H1 (cell line): ENCODE measurements at regions not wholly inside any gene's neighbourhood (a gene's known extent, or its start where the extent isn't known, plus 50 kb on each side); places are given as distances from the start of the nearest gene placed in this dataset.

Experiments used
- CTCF ChIA-PET: fragments of 300-600 bp; sonication (Branson Sonifier 250); formaldehyde crosslinking; loops from one replicate; lab custom pipeline; 2021; ENCODE audit not compliant: partially characterized antibody; lab: Charles Lee
- POLR2A ChIA-PET: fragments of 300-600 bp; sonication (Branson Sonifier 250); formaldehyde crosslinking; loops from one replicate; lab custom pipeline; 2021; ENCODE audit warnings: inconsistent platforms; ENCODE audit not compliant: partially characterized antibody; lab: Charles Lee
- DNase-seq, 2 experiments: peaks; one replicate each; pipeline versions ENCODE4 v3.0.0 to v3.0.0-alpha.2; 2010 to 2022; ENCODE audit warnings: low spot score in 2 of 2, low read depth in 1 of 2, mixed read lengths in 1 of 2
- FAIRE-seq: peaks from 2 replicates; lab custom pipeline; 2011; peaks lifted over from hg19 to GRCh38; lab: Jason Lieb, UNC
- H2AFZ ChIP-seq: 2 replicates; pipeline ENCODE4 v1.8.1; 2012; ENCODE audit warnings: low read length, inconsistent platforms
- H2AK5ac ChIP-seq: 2 replicates; pipeline ENCODE4 v1.6.1; 2013; ENCODE audit warnings: low read depth, low read length
- H2BK120ac ChIP-seq: replicated peaks from 2 replicates; pipeline ENCODE3; 2013; ENCODE audit warnings: low read depth, low read length, inconsistent platforms
- H2BK12ac ChIP-seq: 2 replicates; pipeline ENCODE4 v1.6.1; 2013; ENCODE audit warnings: low read depth, low read length
- H2BK15ac ChIP-seq: 2 replicates; pipeline ENCODE4 v1.6.1; 2013; ENCODE audit warnings: low read length
- H2BK20ac ChIP-seq: 2 replicates; pipeline ENCODE4 v1.6.1; 2013; ENCODE audit warnings: low read length
- H2BK5ac ChIP-seq: 2 replicates; pipeline ENCODE4 v1.6.1; 2013; ENCODE audit warnings: low read depth, low read length
- H3K14ac ChIP-seq: 2 replicates; pipeline ENCODE4 v1.6.1; 2013; ENCODE audit warnings: inconsistent platforms; ENCODE audit not compliant: insufficient read length
- H3K18ac ChIP-seq: 2 replicates; pipeline ENCODE4 v1.6.1; 2013; ENCODE audit warnings: low read length; ENCODE audit errors: extremely low read depth
- H3K23ac ChIP-seq: 2 replicates; pipeline ENCODE4 v1.6.1; 2013; ENCODE audit warnings: inconsistent platforms; ENCODE audit not compliant: insufficient read length
- H3K23me2 ChIP-seq: 2 replicates; pipeline ENCODE4 v1.6.1; 2013; ENCODE audit warnings: low read depth, low read length
- H3K27ac ChIP-seq: 2 replicates; pipeline ENCODE4 v1.6.1; 2011; ENCODE audit warnings: low read depth, low read length, inconsistent platforms
- H3K27me3 ChIP-seq, 4 experiments: replicated peaks in 1 of 4; 1 replicate in 1 of 4; 2 replicates in 3 of 4; pipeline versions ENCODE4 v1.6.1 to v1.8.1; 2011 to 2013; ENCODE audit warnings: low read length in 3 of 4, mild to moderate bottlenecking in 3 of 4, inconsistent platforms in 2 of 4, mixed read lengths in 2 of 4, moderate library complexity in 1 of 4; ENCODE audit not compliant: control insufficient read depth in 3 of 4, insufficient read depth in 3 of 4; ENCODE audit errors: extremely low read depth in 1 of 4
- H3K36me3 ChIP-seq, 4 experiments: 2 replicates each; pipeline versions ENCODE4 v1.6.1 to v1.8.1; 2011 to 2013; ENCODE audit warnings: mild to moderate bottlenecking in 4 of 4, low read length in 3 of 4, moderate library complexity in 2 of 4, control low read depth in 1 of 4, inconsistent platforms in 1 of 4; ENCODE audit not compliant: insufficient read depth in 4 of 4, control insufficient read depth in 2 of 4
- H3K4ac ChIP-seq: replicated peaks from 2 replicates; pipeline ENCODE3; 2013; ENCODE audit warnings: low read length, low read depth, mixed read lengths, inconsistent platforms; ENCODE audit not compliant: insufficient read length
- H3K4me1 ChIP-seq, 4 experiments: replicated peaks in 1 of 4; 1 replicate in 1 of 4; 2 replicates in 3 of 4; pipeline versions ENCODE4 v1.6.1 to v1.8.1; 2011 to 2013; ENCODE audit warnings: low read length in 3 of 4, inconsistent platforms in 2 of 4, mixed read lengths in 1 of 4; ENCODE audit not compliant: insufficient read depth in 4 of 4, control insufficient read depth in 3 of 4
- H3K4me2 ChIP-seq, 2 experiments: 2 replicates each; pipeline versions ENCODE4 v1.6.1 to v1.8.1; 2011 to 2013; ENCODE audit warnings: low read depth in 2 of 2, low read length in 2 of 2, control low read depth in 1 of 2, inconsistent platforms in 1 of 2, mild to moderate bottlenecking in 1 of 2; ENCODE audit not compliant: insufficient read depth in 1 of 2
- H3K4me3 ChIP-seq, 4 experiments: fragments of 200-600, 300-600 bp in 1 of 4; sonication (generic), shearing (Covaris generic), sonication (Bioruptor Twin) in 1 of 4; 2 replicates each; pipeline versions ENCODE4 v1.5.1 to v1.8.1; 2011 to 2016; ENCODE audit warnings: low read length in 4 of 4, low read depth in 3 of 4, control low read depth in 2 of 4, inconsistent platforms in 2 of 4, mild to moderate bottlenecking in 2 of 4, mixed read lengths in 1 of 4, moderate library complexity in 1 of 4; ENCODE audit not compliant: insufficient read depth in 2 of 4; ENCODE audit errors: extremely low read depth in 1 of 4
- H3K56ac ChIP-seq: replicated peaks from 2 replicates; pipeline ENCODE3; 2013; ENCODE audit warnings: low read depth, mild to moderate bottlenecking, mixed read lengths, low read length, inconsistent platforms; ENCODE audit not compliant: insufficient read length
- H3K79me1 ChIP-seq: 2 replicates; pipeline ENCODE4 v1.6.1; 2013; ENCODE audit warnings: low read depth, low read length, control low read depth
- H3K79me2 ChIP-seq, 2 experiments: 2 replicates each; pipeline versions ENCODE4 v1.6.1 to v1.8.1; 2012 to 2013; ENCODE audit warnings: low read length in 2 of 2, mild to moderate bottlenecking in 2 of 2, inconsistent platforms in 1 of 2; ENCODE audit not compliant: insufficient read depth in 2 of 2, control insufficient read depth in 1 of 2
- H3K9ac ChIP-seq, 4 experiments: replicated peaks in 1 of 4; 1 replicate in 1 of 4; 2 replicates in 3 of 4; pipeline versions ENCODE4 v1.6.1 to v1.8.1; 2011 to 2013; ENCODE audit warnings: low read depth in 3 of 4, low read length in 3 of 4, control low read depth in 2 of 4, mild to moderate bottlenecking in 2 of 4, moderate library complexity in 2 of 4, inconsistent platforms in 1 of 4; ENCODE audit errors: extremely low read depth in 1 of 4
- H3K9me3 ChIP-seq, 2 experiments: 2 replicates each; pipeline versions ENCODE4 v1.6.1 to v1.8.1; 2012 to 2013; ENCODE audit warnings: mild to moderate bottlenecking in 2 of 2, moderate library complexity in 2 of 2, control low read depth in 1 of 2, inconsistent platforms in 1 of 2, low read depth in 1 of 2, low read length in 1 of 2, mixed read lengths in 1 of 2; ENCODE audit not compliant: insufficient read depth in 2 of 2
- H4K20me1 ChIP-seq, 2 experiments: replicated peaks in 1 of 2; 2 replicates each; pipeline versions ENCODE3 to v1.8.1; 2011 to 2013; ENCODE audit warnings: inconsistent platforms in 2 of 2, low read length in 2 of 2, mild to moderate bottlenecking in 1 of 2; ENCODE audit not compliant: insufficient read depth in 2 of 2, control insufficient read depth in 1 of 2
- H4K5ac ChIP-seq: 2 replicates; pipeline ENCODE4 v1.6.1; 2013; ENCODE audit warnings: low read length, low read depth, mixed read lengths, inconsistent platforms; ENCODE audit not compliant: insufficient read length
- H4K8ac ChIP-seq: 2 replicates; pipeline ENCODE4 v1.8.0; 2013; ENCODE audit warnings: mild to moderate bottlenecking, moderate library complexity, low read length, inconsistent platforms; ENCODE audit not compliant: insufficient read depth; ENCODE audit errors: extremely low read depth
- H4K91ac ChIP-seq: replicated peaks from 2 replicates; pipeline ENCODE3; 2013; ENCODE audit warnings: low read length, mixed read lengths, inconsistent platforms; ENCODE audit not compliant: insufficient read length
- BRCA1 ChIP-seq: IDR thresholded peaks from 2 replicates; pipeline ENCODE4 v1.6.1; 2012; ENCODE audit warnings: low read depth, low read length, improper control_type of control experiment
- POLR2AphosphoS5 ChIP-seq: IDR thresholded peaks from 2 replicates; pipeline ENCODE4 v1.6.1; 2011; ENCODE audit warnings: low read depth, low read length
- ZNF274 ChIP-seq: IDR thresholded peaks from 2 replicates; pipeline ENCODE4 v1.7.0; 2012; ENCODE audit warnings: low read length, borderline replicate concordance; ENCODE audit errors: extremely low read depth
- WGBS, 2 experiments: shearing (Covaris generic) in 1 of 2; methylation state at CpG; one replicate each; pipeline versions ENCODE4 v1.1.6 to v1.1.7; 2013 to 2015; ENCODE audit warnings: low lambda C conversion rate in 2 of 2, mixed read lengths in 2 of 2, inconsistent platforms in 1 of 2, low coverage in 1 of 2, missing lambda C conversion rate in 1 of 2; ENCODE audit not compliant: insufficient replicate concordance in 2 of 2, insufficient coverage in 1 of 2, insufficient read length in 1 of 2; ENCODE audit errors: extremely low coverage in 1 of 2, missing lambda C conversion rate in 1 of 2; 5-methylcytosine and 5-hydroxymethylcytosine counted together

DNA sequence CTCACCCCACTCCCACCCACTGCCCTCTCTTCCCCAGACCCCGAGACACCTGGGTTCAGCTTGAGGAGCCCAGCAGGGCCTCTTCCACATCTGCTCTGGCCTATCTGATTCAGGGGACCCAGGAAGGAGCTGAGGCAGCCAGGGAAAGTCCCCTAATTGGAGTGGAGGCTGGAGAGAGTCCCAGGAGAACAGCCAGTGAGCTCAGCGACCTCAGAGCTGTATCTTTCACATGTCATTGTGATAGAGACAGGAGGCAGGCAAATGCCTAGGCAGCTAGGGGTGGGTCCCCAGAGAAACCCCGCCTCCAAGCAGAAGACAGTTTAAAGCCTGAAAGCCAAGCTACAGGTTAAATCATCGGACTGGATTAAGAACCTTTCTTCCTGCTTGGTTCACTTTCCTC, 122.7 kb downstream of the MATN1 start:
- FAIRE-seq (no peak), DNase-seq (no peak)
- Histone ChIP-seq H3K23me2 (no peaks in the 10 kb centered on the region), H2AK5ac (no peak overlapping the region), H3K14ac (no peak overlapping the region), H3K36me3 (no peaks in the 10 kb centered on the region), H2BK120ac (no peak overlapping the region), H3K27ac (no peak overlapping the region), H2BK5ac (no peak overlapping the region), H2AFZ (0 out of 2 replicates have a peak overlapping the region, but pooled peaks have one; percentile 46), H4K8ac (no peak overlapping the region), H3K4me1 (no peaks in the 10 kb centered on the region; a peak in 1 of 7 replicates), H3K27me3 (no peaks in the 10 kb centered on the region), H3K56ac (no peak overlapping the region), H3K4me2 (no peak overlapping the region), H3K79me2 (no peaks in the 10 kb centered on the region), H3K18ac (no peak overlapping the region), H2BK15ac (no peak overlapping the region), H4K91ac (no peak overlapping the region), H3K9me3 (no peaks in the 10 kb centered on the region), H3K79me1 (no peaks in the 10 kb centered on the region), H2BK12ac (no peak overlapping the region), H4K5ac (no peak overlapping the region), H4K20me1 (no peaks in the 10 kb centered on the region), H3K23ac (no peak overlapping the region), H3K9ac (no peak overlapping the region), H3K4ac (no peak overlapping the region), H3K4me3 (no peak overlapping the region), H2BK20ac (no peak overlapping the region)
- POLR2A ChIA-PET = no interaction called here
- no peak for TF ChIP-seq BRCA1
- TF ChIP-seq ZNF274 = no peak
- TF ChIP-seq POLR2AphosphoS5 = no peak
- CTCF ChIA-PET = interaction anchor here (1.6 to 2.2 kb wide), 2 partner anchors 13 to 15 kb away, joined by 6 read pairs; no protein-coding TSS in a partner anchor
- 92% methylated on average over 4 of the region's 4 CpGs; no CpG with 5 or more reads in 1 of the 2 experiments for WGBS, 2 experiments
